PFSK-1 (cell line): ENCODE measurements at regions not wholly inside any gene's neighbourhood (a gene's known extent, or its start where the extent isn't known, plus 50 kb on each side); places are given as distances from the start of the nearest gene placed in this dataset.

Experiments
- FOXP2 ChIP-seq: optimal IDR thresholded peaks from 2 replicates; pipeline ENCODE3; 2011; ENCODE audit warnings: borderline replicate concordance, control low read depth, inconsistent platforms; ENCODE audit not compliant: insufficient read depth; ENCODE audit errors: extremely low read length, extremely low read depth
- POLR2AphosphoS5 ChIP-seq: IDR thresholded peaks from 2 replicates; pipeline ENCODE4 v1.6.1; 2012; ENCODE audit warnings: low read depth, mild to moderate bottlenecking, control low read depth, low read length, moderate library complexity
- SIN3A ChIP-seq: IDR thresholded peaks from 2 replicates; pipeline ENCODE4 v1.6.1; 2012; ENCODE audit warnings: mild to moderate bottlenecking, low read length, moderate library complexity, borderline replicate concordance; ENCODE audit not compliant: insufficient read depth
- TAF1 ChIP-seq: IDR thresholded peaks from 2 replicates; pipeline ENCODE4 v1.6.1; 2012; ENCODE audit warnings: low read length, control low read depth, borderline replicate concordance; ENCODE audit not compliant: insufficient read depth
- TF ChIP-seq, protein P1 (sequence below), 2 experiments: IDR thresholded peaks; 2 replicates each; pipeline versions ENCODE4 v1.6.1 to v1.8.0; 2011 to 2012; ENCODE audit warnings: low read depth in 2 of 2, low read length in 2 of 2, control low read depth in 1 of 2, inconsistent platforms in 1 of 2, mild to moderate bottlenecking in 1 of 2, moderate library complexity in 1 of 2; ENCODE audit not compliant: insufficient read depth in 1 of 2

DNA sequence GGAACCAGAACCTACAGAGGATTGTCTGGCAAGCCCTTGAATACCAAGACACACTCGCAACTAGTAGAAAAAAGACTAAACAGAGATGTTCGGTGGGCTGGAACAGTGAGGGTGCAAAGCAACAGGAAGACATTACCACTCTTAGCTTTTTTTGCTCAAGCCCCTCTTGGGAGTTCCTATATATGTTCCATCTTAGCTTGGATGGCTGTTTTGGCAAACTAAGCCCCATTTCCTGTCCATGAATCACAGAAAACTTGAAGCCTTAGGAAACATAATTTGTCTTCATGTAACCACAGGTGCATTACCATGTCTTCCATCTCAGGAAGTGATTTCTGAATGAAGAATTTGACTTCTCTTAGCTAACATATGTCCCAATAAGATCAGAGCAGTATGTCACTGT lies 446.3 kb downstream of the OLFM4 start:
- TF ChIP-seq SIN3A (no peak), POLR2AphosphoS5 (no peak), FOXP2 (no peak), TAF1 (no peak)
- TF ChIP-seq, protein P1, sequence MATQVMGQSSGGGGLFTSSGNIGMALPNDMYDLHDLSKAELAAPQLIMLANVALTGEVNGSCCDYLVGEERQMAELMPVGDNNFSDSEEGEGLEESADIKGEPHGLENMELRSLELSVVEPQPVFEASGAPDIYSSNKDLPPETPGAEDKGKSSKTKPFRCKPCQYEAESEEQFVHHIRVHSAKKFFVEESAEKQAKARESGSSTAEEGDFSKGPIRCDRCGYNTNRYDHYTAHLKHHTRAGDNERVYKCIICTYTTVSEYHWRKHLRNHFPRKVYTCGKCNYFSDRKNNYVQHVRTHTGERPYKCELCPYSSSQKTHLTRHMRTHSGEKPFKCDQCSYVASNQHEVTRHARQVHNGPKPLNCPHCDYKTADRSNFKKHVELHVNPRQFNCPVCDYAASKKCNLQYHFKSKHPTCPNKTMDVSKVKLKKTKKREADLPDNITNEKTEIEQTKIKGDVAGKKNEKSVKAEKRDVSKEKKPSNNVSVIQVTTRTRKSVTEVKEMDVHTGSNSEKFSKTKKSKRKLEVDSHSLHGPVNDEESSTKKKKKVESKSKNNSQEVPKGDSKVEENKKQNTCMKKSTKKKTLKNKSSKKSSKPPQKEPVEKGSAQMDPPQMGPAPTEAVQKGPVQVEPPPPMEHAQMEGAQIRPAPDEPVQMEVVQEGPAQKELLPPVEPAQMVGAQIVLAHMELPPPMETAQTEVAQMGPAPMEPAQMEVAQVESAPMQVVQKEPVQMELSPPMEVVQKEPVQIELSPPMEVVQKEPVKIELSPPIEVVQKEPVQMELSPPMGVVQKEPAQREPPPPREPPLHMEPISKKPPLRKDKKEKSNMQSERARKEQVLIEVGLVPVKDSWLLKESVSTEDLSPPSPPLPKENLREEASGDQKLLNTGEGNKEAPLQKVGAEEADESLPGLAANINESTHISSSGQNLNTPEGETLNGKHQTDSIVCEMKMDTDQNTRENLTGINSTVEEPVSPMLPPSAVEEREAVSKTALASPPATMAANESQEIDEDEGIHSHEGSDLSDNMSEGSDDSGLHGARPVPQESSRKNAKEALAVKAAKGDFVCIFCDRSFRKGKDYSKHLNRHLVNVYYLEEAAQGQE (IDR thresholded peaks at IDR 0.05; ENCODE audit: insufficient read depth in 1 of 2, low read depth in 2 of 2, low read length in 2 of 2), result no peak

DNA sequence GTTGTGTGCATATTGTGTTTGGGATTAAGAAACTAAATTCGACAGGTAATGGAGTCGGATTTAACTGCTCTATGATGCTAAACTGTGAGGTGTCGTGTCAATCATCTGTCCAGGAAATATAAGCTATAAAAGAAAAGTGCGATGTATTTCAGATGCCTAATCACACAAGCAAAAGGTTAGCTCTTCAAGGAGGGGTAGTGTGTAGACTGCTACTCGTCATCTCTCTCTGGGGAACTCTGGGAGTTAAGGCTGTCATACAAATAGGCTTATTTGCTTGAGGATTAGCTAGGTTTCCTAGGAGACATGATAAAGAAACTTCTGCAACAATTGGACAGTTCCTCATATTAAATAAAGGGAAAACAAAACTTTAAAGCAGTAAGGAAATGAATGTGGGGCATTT lies 462.1 kb downstream of the OLFM4 start:
- TF ChIP-seq, protein P1 (IDR thresholded peaks at IDR 0.05; ENCODE audit: insufficient read depth in 1 of 2, low read depth in 2 of 2, low read length in 2 of 2), result no peak
- TF ChIP-seq SIN3A, result no peak
- no peak for TF ChIP-seq TAF1
- no peak for TF ChIP-seq POLR2AphosphoS5
- TF ChIP-seq FOXP2, result no peak

DNA sequence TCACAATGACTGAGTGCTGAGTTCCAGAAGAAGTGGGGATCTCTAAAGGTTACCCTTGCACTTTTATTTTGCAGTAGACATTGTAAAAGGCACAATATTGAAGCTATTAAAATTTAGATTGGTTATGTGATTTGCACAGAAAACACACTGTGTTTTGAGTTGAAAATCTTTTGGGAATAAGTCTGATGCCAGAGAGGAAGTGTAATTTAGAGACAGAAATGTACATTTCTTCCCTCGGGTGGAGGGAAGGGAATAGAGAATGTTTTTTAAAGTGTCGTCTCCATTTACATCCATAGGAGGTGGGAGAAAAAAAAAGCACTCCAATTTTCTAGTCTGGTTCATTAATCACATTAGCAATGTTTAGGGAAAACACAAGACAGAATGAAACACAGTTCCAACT lies 465.8 kb downstream of the OLFM4 start:
- TF ChIP-seq TAF1, result no peak
- TF ChIP-seq FOXP2, result no peak
- TF ChIP-seq, protein P1 (IDR thresholded peaks at IDR 0.05; ENCODE audit: insufficient read depth in 1 of 2, low read depth in 2 of 2, low read length in 2 of 2), result no peak
- TF ChIP-seq SIN3A, result no peak
- no peak for TF ChIP-seq POLR2AphosphoS5

DNA sequence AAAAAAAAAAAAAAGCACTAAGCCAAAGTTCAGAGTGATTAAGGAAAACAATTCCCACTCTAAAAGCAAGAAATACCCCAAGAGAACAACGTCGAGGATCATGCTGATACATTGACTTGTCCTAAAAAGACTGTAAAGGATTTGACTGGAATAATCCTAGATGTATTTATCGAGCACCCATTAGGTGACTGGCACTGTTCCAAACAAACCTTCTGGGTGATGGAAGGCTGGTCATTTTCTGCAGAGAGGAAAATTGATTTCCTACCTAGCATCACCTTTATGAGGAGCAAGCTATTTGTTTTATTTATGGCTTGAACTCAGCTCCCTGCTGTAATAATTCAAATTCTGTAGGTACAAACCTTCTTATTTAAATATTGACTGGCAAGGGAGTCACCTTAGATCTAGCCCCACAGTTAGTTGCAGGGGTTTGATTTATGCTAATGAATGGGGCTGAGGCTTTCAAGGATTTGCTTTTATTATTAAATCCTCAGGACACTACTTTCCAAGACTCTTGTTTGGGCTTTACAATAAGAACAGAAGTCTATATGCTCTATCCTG lies 471.0 kb downstream of the OLFM4 start:
- no peak for TF ChIP-seq SIN3A
- TF ChIP-seq, protein P1 (IDR thresholded peaks at IDR 0.05; ENCODE audit: insufficient read depth in 1 of 2, low read depth in 2 of 2, low read length in 2 of 2), result no peak
- no peak for TF ChIP-seq POLR2AphosphoS5
- TF ChIP-seq TAF1, result no peak
- TF ChIP-seq FOXP2, result no peak

DNA sequence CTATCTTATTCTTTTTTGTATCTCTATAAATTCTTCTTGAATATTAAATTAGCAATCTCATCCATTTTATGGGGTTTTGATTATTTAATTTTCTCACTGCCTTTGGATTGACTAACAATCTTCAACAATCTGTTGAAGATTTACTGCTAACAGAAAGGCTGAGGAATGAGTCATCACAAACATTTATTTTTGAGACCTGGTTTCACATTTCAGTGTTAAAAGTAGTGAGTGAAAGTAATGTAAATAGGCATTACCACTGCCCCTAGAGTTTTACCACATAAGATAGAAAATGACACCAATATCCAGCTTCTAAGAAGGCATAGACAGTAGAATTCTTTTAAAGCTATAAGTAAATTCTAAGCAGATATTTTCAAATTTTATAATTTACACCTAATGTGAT lies 472.8 kb downstream of the OLFM4 start:
- TF ChIP-seq, protein P1 (IDR thresholded peaks at IDR 0.05; ENCODE audit: insufficient read depth in 1 of 2, low read depth in 2 of 2, low read length in 2 of 2), result no peak
- TF ChIP-seq POLR2AphosphoS5 (no peak), TAF1 (no peak), FOXP2 (no peak), SIN3A (no peak)
